ENCODE measurements at regions not wholly inside any gene's neighbourhood (a gene's known extent, or its start where the extent isn't known, plus 50 kb on each side); places are given as distances from the start of the nearest gene placed in this dataset.
"Not testable (repeated sequence)": the region's sequence is repeated elsewhere in the genome, so short reads cannot be mapped to it uniquely, and the experiment has no call there.

GRCh38 chr6:150494241-150494640, 105.4 kb upstream of the PLEKHG1 start:
- FAIRE-seq, result no peak

DNA sequence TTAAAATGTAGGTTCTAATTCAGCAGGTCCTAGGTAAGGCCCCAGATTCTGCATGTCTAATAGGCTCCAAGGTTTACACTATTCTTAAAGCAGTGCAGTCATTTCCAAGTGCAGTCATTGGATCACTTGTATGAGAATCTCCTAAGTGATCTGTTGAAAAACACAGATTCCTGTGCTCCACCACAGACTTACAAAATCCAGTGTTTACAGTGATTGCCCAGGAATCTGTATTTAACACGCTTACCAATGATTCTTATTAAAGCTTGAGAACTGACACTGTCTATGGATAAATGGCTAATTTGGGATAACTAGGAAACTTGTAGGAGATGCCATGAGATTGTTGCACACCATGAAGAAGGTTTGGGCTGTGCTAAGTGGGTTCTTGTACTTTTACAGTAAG, 104.6 kb upstream of the PLEKHG1 start:
- FAIRE-seq, result no peak
- no peak for DNase-seq (ENCODE audit: extremely low spot score, insufficient read length, low read depth)

More at GRCh38 chr6:150494241-150494640, 105.4 kb upstream of the PLEKHG1 start:
- no peak for DNase-seq (ENCODE audit: extremely low spot score, insufficient read length, low read depth)

- FAIRE-seq (no peak), DNase-seq (ENCODE audit: extremely low spot score, insufficient read length, low read depth) (no peak)
These were observed 103.1 kb upstream of the PLEKHG1 start for GRCh38 chr6:150496629-150497028.

GRCh38 chr6:150499882-150500312, 99.8 kb upstream of the PLEKHG1 start:
- no peak for DNase-seq (ENCODE audit: extremely low spot score, insufficient read length, low read depth)
- no peak for FAIRE-seq

GRCh38 chr6:150500568-150500967, 99.1 kb upstream of the PLEKHG1 start:
- FAIRE-seq; DNase-seq (ENCODE audit: extremely low spot score, insufficient read length, low read depth): not testable (repeated sequence)

DNA sequence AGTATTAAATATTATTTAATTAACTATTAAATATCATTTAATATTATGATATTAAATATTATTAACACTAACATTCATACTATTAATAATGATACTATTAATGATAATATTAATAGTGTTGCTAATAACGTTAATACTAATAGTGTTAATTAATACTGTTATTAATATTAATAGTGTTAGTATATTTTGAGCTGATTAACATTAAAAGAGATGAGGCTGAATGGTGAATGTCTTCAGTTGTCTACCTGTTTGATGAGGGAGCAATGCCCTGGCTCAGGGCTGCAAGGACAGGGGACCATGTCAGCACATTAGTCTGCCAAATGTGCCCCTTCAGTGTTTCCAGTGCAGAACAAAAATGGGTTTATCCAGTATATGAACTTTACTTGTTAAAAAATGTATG, 96.6 kb upstream of the PLEKHG1 start:
- no peak for DNase-seq (ENCODE audit: extremely low spot score, insufficient read length, low read depth)
- no peak for FAIRE-seq

DNA sequence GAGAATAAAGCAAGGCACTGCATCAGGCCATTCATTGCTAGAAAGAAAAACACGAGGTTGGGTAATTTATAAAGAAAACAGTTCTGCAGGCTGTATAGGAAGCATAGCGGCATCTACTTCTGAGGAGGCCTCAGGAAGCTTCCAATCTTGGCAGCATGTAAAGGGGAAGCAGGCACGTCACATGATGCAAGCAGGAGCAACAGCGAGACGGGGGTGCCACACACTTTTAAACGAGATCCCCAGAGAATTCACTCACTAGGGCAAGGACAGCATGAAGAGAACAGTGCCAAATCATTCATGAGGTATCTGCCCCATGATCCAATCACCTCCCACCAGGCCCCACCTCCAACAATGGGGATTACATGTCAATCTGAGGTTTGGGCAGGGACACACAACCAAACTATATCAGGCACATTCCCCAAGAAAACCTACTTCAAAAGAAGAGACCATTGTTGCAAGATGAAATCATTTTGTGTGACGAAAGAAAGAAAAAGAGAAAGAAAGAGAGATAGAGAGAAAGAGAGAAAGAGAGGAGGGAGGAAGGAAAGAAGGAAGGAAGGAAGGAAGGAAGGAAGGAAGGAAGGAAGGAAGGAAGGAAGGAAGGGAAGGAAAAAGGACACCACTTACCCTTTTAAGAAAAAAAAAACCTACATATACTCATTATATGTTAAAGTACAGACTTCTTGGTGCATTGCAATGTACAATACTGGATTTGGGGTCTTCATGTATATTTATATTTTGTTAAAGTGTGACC, 95.9 kb upstream of the PLEKHG1 start:
- FAIRE-seq (no peak), DNase-seq (ENCODE audit: extremely low spot score, insufficient read length, low read depth) (no peak)

DNA sequence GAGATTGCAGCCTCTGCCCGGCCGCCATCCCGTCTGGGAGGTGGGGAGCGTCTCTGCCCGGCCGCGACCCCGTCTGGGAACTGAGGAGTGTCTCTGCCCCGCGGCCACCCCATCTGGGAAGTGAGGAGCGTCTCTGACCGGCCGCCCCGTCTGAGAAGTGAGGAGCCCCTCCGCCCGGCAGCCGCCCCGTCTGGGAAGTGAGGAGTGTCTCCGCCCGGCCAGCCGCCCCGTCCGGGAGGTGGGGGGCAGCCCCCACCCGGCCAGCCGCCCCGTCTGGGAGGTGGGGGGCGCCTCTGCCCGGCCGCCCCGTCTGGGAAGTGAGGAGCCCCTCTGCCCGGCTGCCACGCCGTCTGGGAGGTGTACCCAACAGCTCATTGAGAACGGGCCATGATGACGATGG, 92.3 kb upstream of the PLEKHG1 start:
- not testable (repeated sequence) for FAIRE-seq; DNase-seq (ENCODE audit: extremely low spot score, insufficient read length, low read depth)

DNA sequence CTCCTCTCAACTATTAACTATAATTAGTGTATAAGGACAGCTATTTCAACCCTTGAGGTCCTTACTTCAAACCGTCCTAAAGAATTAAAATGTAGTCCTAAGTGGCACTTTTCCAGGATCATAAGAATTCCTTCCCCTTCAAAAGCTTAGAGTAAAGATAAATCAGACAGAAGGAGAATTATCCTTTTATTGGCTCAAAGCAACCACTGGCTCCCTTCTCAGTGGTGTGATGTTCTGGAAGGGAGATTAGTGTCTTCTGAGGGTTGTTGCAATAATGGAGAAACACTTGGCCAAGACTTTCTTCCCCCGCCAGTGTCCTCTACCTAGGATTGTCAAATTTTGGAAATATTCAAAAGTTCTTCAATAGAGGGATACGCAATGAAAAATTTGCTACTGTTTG, 89.1 kb upstream of the PLEKHG1 start:
- DNase-seq (ENCODE audit: extremely low spot score, insufficient read length, low read depth) (no peak), FAIRE-seq (no peak)

- FAIRE-seq, result no peak
- DNase-seq (ENCODE audit: extremely low spot score, insufficient read length, low read depth), result no peak
These were observed 88.4 kb upstream of the PLEKHG1 start for GRCh38 chr6:150511313-150511712.

GRCh38 chr6:150514806-150515380, 84.8 kb upstream of the PLEKHG1 start:
- FAIRE-seq (no peak), DNase-seq (ENCODE audit: extremely low spot score, insufficient read length, low read depth) (no peak)

DNA sequence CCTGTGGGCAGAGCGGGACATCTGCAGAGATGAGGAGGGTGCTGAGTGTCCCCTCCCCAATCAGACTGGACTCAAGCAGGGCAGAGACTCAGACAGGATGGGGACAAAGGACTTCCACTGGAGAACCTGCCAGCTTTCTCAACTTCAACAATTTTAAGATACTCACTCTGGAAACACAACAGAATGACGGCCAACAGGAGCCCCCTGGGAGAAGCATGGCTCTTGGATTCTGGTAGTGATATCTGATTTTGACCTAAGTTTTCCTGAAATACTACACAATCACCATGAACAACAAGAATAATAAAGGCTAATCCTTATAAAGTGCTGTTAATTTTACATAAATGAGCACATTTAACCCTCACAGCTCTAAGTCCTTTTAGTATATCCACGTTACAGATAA, 83.5 kb upstream of the PLEKHG1 start:
- no peak for FAIRE-seq
- DNase-seq (ENCODE audit: extremely low spot score, insufficient read length, low read depth), result no peak

GRCh38 chr6:150517175-150517574, 82.5 kb upstream of the PLEKHG1 start:
- FAIRE-seq (no peak), DNase-seq (ENCODE audit: extremely low spot score, insufficient read length, low read depth) (no peak)

- FAIRE-seq, result no peak
- no peak for DNase-seq (ENCODE audit: extremely low spot score, insufficient read length, low read depth)
These were observed 78.2 kb upstream of the PLEKHG1 start for GRCh38 chr6:150521482-150521881.

DNA sequence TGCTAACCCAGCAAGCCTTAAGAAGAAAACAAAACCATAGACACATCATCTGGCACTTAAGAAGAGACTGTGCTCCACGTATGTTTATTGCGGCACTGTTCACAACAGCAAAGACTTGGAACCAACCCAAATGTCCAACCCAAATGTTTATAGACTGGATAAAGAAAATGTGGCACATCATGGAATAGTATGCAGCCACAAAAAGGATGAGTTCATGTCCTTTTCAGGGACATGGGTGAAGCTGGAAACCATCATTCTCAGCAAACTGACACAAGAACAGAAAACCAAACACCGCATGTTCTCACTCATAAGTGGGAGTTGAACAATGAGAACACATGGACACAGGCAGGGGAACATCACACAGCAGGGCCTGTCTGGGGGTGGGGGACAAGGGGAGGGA, 76.5 kb upstream of the PLEKHG1 start:
- not testable (repeated sequence) for DNase-seq (ENCODE audit: extremely low spot score, insufficient read length, low read depth); FAIRE-seq

DNA sequence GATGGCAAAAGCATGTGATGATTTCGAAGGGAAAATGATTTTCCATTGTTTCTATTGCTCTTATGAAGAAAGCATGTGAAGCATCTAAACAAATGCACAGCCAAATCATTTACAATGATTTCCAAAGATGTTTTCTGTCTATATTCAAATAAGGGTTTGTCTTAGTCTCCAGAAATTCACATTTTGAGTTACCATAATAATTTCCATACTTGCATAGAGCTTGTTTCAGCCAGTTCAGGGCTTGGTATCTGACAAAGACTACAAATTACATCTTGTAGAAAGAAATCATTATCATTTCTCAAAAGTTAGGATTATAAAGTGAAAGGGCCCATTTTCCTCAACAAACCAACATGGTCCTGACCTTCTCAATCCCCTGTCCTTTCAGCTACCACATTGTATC, 74.4 kb upstream of the PLEKHG1 start:
- DNase-seq (ENCODE audit: extremely low spot score, insufficient read length, low read depth), result no peak
- no peak for FAIRE-seq

GRCh38 chr6:150527100-150527499, 72.6 kb upstream of the PLEKHG1 start:
- DNase-seq (ENCODE audit: extremely low spot score, insufficient read length, low read depth) (no peak), FAIRE-seq (peak; percentile 29)

- peak; percentile 35 for FAIRE-seq
- DNase-seq (ENCODE audit: extremely low spot score, insufficient read length, low read depth), result peak; percentile 7
These were observed 70.9 kb upstream of the PLEKHG1 start for GRCh38 chr6:150528648-150529285.

DNA sequence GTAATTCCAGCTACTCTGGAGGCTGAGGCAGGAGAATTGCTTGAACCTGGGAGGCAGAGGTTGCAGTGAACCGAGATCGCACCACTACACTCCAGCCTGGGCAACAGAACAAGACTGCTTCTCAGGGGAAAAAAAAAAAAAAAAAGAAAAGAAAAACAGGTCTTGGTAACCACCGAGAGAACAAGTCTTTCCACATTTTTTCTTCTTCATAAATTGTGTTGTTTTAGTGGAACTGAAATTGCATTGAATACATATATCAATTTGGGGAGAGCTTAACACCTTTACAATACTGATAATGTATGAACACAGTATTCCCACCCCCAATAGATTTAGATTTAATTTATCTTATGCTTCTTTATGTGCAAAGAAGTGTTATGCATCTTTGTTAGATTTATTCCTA, 70.0 kb upstream of the PLEKHG1 start:
- no peak for DNase-seq (ENCODE audit: extremely low spot score, insufficient read length, low read depth)
- no peak for FAIRE-seq

DNA sequence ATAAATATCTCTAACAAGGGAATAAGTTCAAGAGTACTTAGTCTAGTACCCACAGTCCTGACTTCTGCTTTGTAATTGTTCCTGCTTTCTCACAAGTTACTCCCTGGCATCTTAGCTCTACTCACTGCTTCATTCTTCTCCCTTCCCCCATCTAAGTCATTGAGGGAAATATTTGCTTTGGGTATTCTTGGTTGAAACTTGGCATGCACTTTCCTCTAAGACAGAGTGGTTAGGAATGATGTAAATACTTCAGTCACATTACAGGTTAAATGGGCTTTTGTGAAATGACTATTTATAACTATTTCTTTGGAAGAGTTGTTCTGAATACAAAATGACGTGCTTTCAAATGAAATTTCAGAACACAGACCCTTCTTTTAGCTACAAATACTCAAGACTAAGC, 67.7 kb upstream of the PLEKHG1 start:
- no peak for DNase-seq (ENCODE audit: extremely low spot score, insufficient read length, low read depth)
- no peak for FAIRE-seq

DNA sequence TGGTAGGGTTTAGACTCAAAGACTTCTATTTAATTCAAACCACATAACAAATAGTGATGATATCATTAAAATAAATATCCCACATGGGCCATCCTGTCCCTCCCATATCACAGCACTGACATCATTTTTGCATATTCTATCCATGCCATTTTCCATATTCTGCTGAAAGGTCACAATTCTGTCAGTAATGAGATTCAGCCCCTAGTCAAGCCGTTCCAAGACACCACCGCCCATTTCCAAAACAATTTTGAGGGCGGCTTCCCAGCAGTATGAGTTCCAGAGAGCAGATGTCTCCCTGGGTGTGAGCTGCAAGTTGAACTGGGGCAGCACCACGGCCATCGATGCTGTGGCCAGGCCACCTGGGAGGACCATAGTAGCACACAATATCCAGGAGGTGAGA, 65.1 kb upstream of the PLEKHG1 start:
- no peak for FAIRE-seq

More for the DNA sequence above, 65.1 kb upstream of the PLEKHG1 start:
- no peak for DNase-seq (ENCODE audit: extremely low spot score, insufficient read length, low read depth)

Data from GM18507 (cell line).